DOHH2 (cell line): ENCODE measurements at regions not wholly inside any gene's neighbourhood (a gene's known extent, or its start where the extent isn't known, plus 50 kb on each side); places are given as distances from the start of the nearest gene placed in this dataset.

Experiments used
- EZH2phosphoT487 ChIP-seq: fragments of 200-600 bp; sonication (generic); IDR thresholded peaks from 2 replicates; pipeline ENCODE4 v1.6.1; 2017; ENCODE audit warnings: borderline replicate concordance, mild to moderate bottlenecking, antibody characterized with exemption, low read length, moderate library complexity, mixed read lengths
- TF ChIP-seq, protein P1 (sequence below): fragments of 200-600 bp; sonication (generic); IDR thresholded peaks from one replicate; pipeline ENCODE4 v1.5.1; 2014; ENCODE audit warnings: antibody characterized with exemption, mild to moderate bottlenecking, low read depth, low read length; ENCODE audit not compliant: poor library complexity, severe bottlenecking

DNA sequence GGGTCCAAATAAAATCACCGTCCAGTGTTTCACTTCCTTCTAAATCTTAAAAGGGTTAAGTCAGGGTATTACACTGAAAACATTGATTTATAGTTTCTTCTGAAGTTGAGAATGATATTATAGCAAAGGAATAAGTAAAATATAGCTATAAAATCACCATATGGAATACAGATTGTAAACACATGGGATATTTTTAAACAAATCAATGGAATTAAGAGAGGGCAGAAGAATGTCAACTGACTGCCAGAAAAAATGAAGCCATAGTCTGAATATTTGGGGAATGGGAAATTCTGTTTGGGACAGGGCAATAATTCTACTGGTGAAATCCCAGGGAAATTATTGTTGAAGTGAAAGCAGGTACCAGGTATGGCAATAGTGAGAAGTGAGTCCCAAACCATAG lies 664.6 kb downstream of the NCAM2 start:
- TF ChIP-seq, protein P1, sequence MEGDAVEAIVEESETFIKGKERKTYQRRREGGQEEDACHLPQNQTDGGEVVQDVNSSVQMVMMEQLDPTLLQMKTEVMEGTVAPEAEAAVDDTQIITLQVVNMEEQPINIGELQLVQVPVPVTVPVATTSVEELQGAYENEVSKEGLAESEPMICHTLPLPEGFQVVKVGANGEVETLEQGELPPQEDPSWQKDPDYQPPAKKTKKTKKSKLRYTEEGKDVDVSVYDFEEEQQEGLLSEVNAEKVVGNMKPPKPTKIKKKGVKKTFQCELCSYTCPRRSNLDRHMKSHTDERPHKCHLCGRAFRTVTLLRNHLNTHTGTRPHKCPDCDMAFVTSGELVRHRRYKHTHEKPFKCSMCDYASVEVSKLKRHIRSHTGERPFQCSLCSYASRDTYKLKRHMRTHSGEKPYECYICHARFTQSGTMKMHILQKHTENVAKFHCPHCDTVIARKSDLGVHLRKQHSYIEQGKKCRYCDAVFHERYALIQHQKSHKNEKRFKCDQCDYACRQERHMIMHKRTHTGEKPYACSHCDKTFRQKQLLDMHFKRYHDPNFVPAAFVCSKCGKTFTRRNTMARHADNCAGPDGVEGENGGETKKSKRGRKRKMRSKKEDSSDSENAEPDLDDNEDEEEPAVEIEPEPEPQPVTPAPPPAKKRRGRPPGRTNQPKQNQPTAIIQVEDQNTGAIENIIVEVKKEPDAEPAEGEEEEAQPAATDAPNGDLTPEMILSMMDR, result no peak
- no peak for TF ChIP-seq EZH2phosphoT487
